IPS DF 4.7 (cell line): ENCODE measurements at regions not wholly inside any gene's neighbourhood (a gene's known extent, or its start where the extent isn't known, plus 50 kb on each side); places are given as distances from the start of the nearest gene placed in this dataset.
"Not testable (repeated sequence)": the region's sequence is repeated elsewhere in the genome, so short reads cannot be mapped to it uniquely, and the experiment has no call there.

ENCODE experiments used
- DNase-seq: peaks from one replicate; pipeline ENCODE4 v3.0.0-alpha.2; 2013; ENCODE audit warnings: low spot score; ENCODE audit errors: extremely low read depth

- DNase-seq = no peak
Observed at GRCh38 chrX:25810202-25810601, 327.9 kb upstream of the MAGEB18 start.

- no peak for DNase-seq
Observed at GRCh38 chrX:25819879-25820278, 318.3 kb upstream of the MAGEB18 start.

- DNase-seq = no peak
Observed at GRCh38 chrX:25851141-25851540, 287.0 kb upstream of the MAGEB18 start.

GRCh38 chrX:25853002-25853479 is 285.1 kb upstream of the MAGEB18 start:
- no peak for DNase-seq

- DNase-seq = no peak
Observed at GRCh38 chrX:25858273-25858880, 279.8 kb upstream of the MAGEB18 start.

GRCh38 chrX:25860322-25860721 is 277.8 kb upstream of the MAGEB18 start:
- DNase-seq = no peak

GRCh38 chrX:25869761-25870160 is 268.4 kb upstream of the MAGEB18 start:
- no peak for DNase-seq

- DNase-seq = no peak
Observed at GRCh38 chrX:25872786-25873185, 265.4 kb upstream of the MAGEB18 start.

- DNase-seq = no peak
Observed at GRCh38 chrX:25873196-25873595, 264.9 kb upstream of the MAGEB18 start.

GRCh38 chrX:25878806-25879205 is 259.3 kb upstream of the MAGEB18 start:
- no peak for DNase-seq

GRCh38 chrX:25882503-25882902 is 255.6 kb upstream of the MAGEB18 start:
- DNase-seq = not testable (repeated sequence)

GRCh38 chrX:25897758-25898157 is 240.4 kb upstream of the MAGEB18 start:
- no peak for DNase-seq

GRCh38 chrX:25905728-25906127 is 232.4 kb upstream of the MAGEB18 start:
- DNase-seq = not testable (repeated sequence)

- no peak for DNase-seq
Observed at GRCh38 chrX:25925946-25926345, 212.2 kb upstream of the MAGEB18 start.

GRCh38 chrX:25928316-25928715 is 209.8 kb upstream of the MAGEB18 start:
- DNase-seq = no peak

- no peak for DNase-seq
Observed at GRCh38 chrX:25941087-25941486, 197.1 kb upstream of the MAGEB18 start.

GRCh38 chrX:25941559-25942250 is 196.4 kb upstream of the MAGEB18 start:
- no peak for DNase-seq

- DNase-seq = peak; percentile 19
Observed at GRCh38 chrX:25968920-25969319, 169.2 kb upstream of the MAGEB18 start.

GRCh38 chrX:25976683-25977310 is 161.3 kb upstream of the MAGEB18 start:
- DNase-seq = no peak

GRCh38 chrX:25998687-25999086 is 139.5 kb upstream of the MAGEB18 start:
- no peak for DNase-seq

- no peak for DNase-seq
Observed at GRCh38 chrX:26007462-26007861, 130.7 kb upstream of the MAGEB18 start.

GRCh38 chrX:26008042-26008441 is 130.1 kb upstream of the MAGEB18 start:
- no peak for DNase-seq

GRCh38 chrX:26008691-26009090 is 129.5 kb upstream of the MAGEB18 start:
- DNase-seq = no peak
